IMR-90 (cell line): ENCODE measurements at regions not wholly inside any gene's neighbourhood (a gene's known extent, or its start where the extent isn't known, plus 50 kb on each side); places are given as distances from the start of the nearest gene placed in this dataset.

Source experiments
- ATAC-seq: fragments of 200-7000 bp; cut with Tn5 transposase; 2 replicates; pipeline ENCODE4 v1.9.1; 2020; ENCODE audit warnings: low read depth, mild to moderate bottlenecking, moderate library complexity
- BruUV-seq: library from RNA; stranded (reverse); fragments of 400-500 nt; replicated peaks from 2 replicates; lab custom pipeline; 2021; lab: Mats Ljungman, UMichigan
- CTCF ChIA-PET: fragments of 300-600 bp; formaldehyde crosslinking; extraction: SDS; loops from one replicate; lab custom pipeline; 2021; ENCODE audit warnings: antibody characterized with exemption; lab: Yijun Ruan, JAX
- POLR2A ChIA-PET: fragments of 300-600 bp; sonication (Branson Sonifier 250); formaldehyde crosslinking; loops from one replicate; lab custom pipeline; 2022; ENCODE audit warnings: antibody characterized with exemption; ENCODE audit not compliant: unreplicated experiment; lab: Charles Lee
- DNase-seq: peaks from one replicate; pipeline ENCODE4 v3.0.0; 2013
- H2AFZ ChIP-seq: replicated peaks from 2 replicates; pipeline ENCODE3; 2013; ENCODE audit warnings: low read length, mild to moderate bottlenecking; ENCODE audit not compliant: poor library complexity
- H2AK5ac ChIP-seq: 2 replicates; pipeline ENCODE4 v1.6.1; 2013; ENCODE audit warnings: low read depth, low read length, inconsistent platforms
- H2AK9ac ChIP-seq: replicated peaks from 2 replicates; pipeline ENCODE3; 2013; ENCODE audit warnings: mild to moderate bottlenecking, low read depth, low read length, moderate library complexity; ENCODE audit not compliant: poor library complexity
- H2BK120ac ChIP-seq: 2 replicates; pipeline ENCODE4 v1.6.1; 2013; ENCODE audit warnings: low read depth, low read length, inconsistent platforms
- H2BK15ac ChIP-seq: 3 replicates; pipeline ENCODE4 v1.6.1; 2013; ENCODE audit warnings: low read depth, low read length, inconsistent platforms
- H2BK20ac ChIP-seq: 2 replicates; pipeline ENCODE4 v1.6.1; 2013; ENCODE audit warnings: low read depth, mild to moderate bottlenecking, inconsistent platforms, low read length, moderate library complexity
- H2BK5ac ChIP-seq: 2 replicates; pipeline ENCODE4 v1.6.1; 2013; ENCODE audit warnings: mild to moderate bottlenecking, low read depth, low read length, inconsistent platforms; ENCODE audit not compliant: poor library complexity, severe bottlenecking
- H3K14ac ChIP-seq: replicated peaks from 2 replicates; pipeline ENCODE4 v1.6.1; 2013; ENCODE audit warnings: low read depth, low read length, inconsistent platforms
- H3K18ac ChIP-seq: 2 replicates; pipeline ENCODE4 v1.6.1; 2013; ENCODE audit warnings: low read depth, low read length, control low read depth
- H3K23ac ChIP-seq: 2 replicates; pipeline ENCODE4 v1.6.1; 2013; ENCODE audit warnings: low read depth, low read length, inconsistent platforms
- H3K27ac ChIP-seq: 2 replicates; pipeline ENCODE4 v1.5.1; 2013; ENCODE audit warnings: mild to moderate bottlenecking, control low read depth, low read length; ENCODE audit not compliant: insufficient read depth
- H3K27me3 ChIP-seq: 2 replicates; pipeline ENCODE4 v1.6.1; 2013; ENCODE audit warnings: low read length; ENCODE audit not compliant: control insufficient read depth, insufficient read depth
- H3K36me3 ChIP-seq: 2 replicates; pipeline ENCODE4 v1.6.1; 2013; ENCODE audit warnings: low read length, mixed read lengths; ENCODE audit not compliant: control insufficient read depth, insufficient read depth
- H3K4ac ChIP-seq: 2 replicates; pipeline ENCODE4 v1.6.1; 2013; ENCODE audit warnings: low read depth, low read length, inconsistent platforms
- H3K4me1 ChIP-seq: 2 replicates; pipeline ENCODE4 v1.6.1; 2013; ENCODE audit warnings: low read length, mixed read lengths; ENCODE audit not compliant: control insufficient read depth, insufficient read depth
- H3K4me2 ChIP-seq: 2 replicates; pipeline ENCODE4 v1.6.1; 2013; ENCODE audit warnings: low read depth, mild to moderate bottlenecking, control low read depth, low read length, moderate library complexity
- H3K4me3 ChIP-seq: 2 replicates; pipeline ENCODE4 v1.5.1; 2013; ENCODE audit warnings: low read depth, mild to moderate bottlenecking, control low read depth, low read length, moderate library complexity; ENCODE audit not compliant: insufficient read depth
- H3K56ac ChIP-seq: 2 replicates; pipeline ENCODE4 v1.6.1; 2013; ENCODE audit warnings: low read length, inconsistent platforms; ENCODE audit not compliant: insufficient read depth; ENCODE audit errors: extremely low read depth
- H3K79me1 ChIP-seq, 2 experiments: 2 replicates each; pipeline ENCODE4 v1.6.1; 2013; ENCODE audit warnings: low read length in 2 of 2, inconsistent platforms in 1 of 2, low read depth in 1 of 2
- H3K9ac ChIP-seq: 2 replicates; pipeline ENCODE4 v1.6.1; 2013; ENCODE audit warnings: low read depth, low read length, control low read depth
- H3K9me1 ChIP-seq: 2 replicates; pipeline ENCODE4 v1.6.1; 2013; ENCODE audit warnings: low read length, inconsistent platforms; ENCODE audit not compliant: insufficient read depth
- H3K9me3 ChIP-seq: 2 replicates; pipeline ENCODE4 v1.6.1; 2013; ENCODE audit warnings: low read length; ENCODE audit not compliant: control insufficient read depth, insufficient read depth
- H4K20me1 ChIP-seq: 2 replicates; pipeline ENCODE4 v1.6.1; 2013; ENCODE audit warnings: low read length, inconsistent platforms; ENCODE audit not compliant: insufficient read depth
- H4K5ac ChIP-seq: 2 replicates; pipeline ENCODE4 v1.6.1; 2013; ENCODE audit warnings: mild to moderate bottlenecking, low read depth, low read length, control low read depth
- H4K8ac ChIP-seq, 2 experiments: 2 replicates each; pipeline ENCODE4 v1.6.1; 2013; ENCODE audit warnings: low read depth in 2 of 2, low read length in 2 of 2, control low read depth in 1 of 2, inconsistent platforms in 1 of 2
- H4K91ac ChIP-seq: 2 replicates; pipeline ENCODE4 v1.6.1; 2013; ENCODE audit warnings: low read depth, low read length, inconsistent platforms; ENCODE audit not compliant: insufficient read depth
- BHLHE40 ChIP-seq: fragments of 150-350 bp; IDR thresholded peaks from 2 replicates; pipeline ENCODE4 v1.6.1; 2016; ENCODE audit warnings: mild to moderate bottlenecking, low read depth, low read length
- CEBPB ChIP-seq: IDR thresholded peaks from 2 replicates; pipeline ENCODE4 v1.6.1; 2012; ENCODE audit warnings: low read depth, low read length, improper control_type of control experiment
- CHD1 ChIP-seq: IDR thresholded peaks from 2 replicates; pipeline ENCODE4 v1.6.1; 2012; ENCODE audit warnings: low read depth, low read length, improper control_type of control experiment
- CTCF ChIP-seq: conservative IDR thresholded peaks from 2 replicates; pipeline ENCODE4 v1.5.1; 2012; ENCODE audit warnings: mild to moderate bottlenecking, low read depth, low read length, improper control_type of control experiment
- FOS ChIP-seq: fragments of 150-350 bp; IDR thresholded peaks from 2 replicates; pipeline ENCODE4 v1.6.1; 2016; ENCODE audit warnings: low read depth, low read length
- POLR2A ChIP-seq: IDR thresholded peaks from 2 replicates; pipeline ENCODE4 v1.6.1; 2012; ENCODE audit warnings: mild to moderate bottlenecking, low read depth, low read length
- RAD21 ChIP-seq: IDR thresholded peaks from 2 replicates; pipeline ENCODE4 v1.6.1; 2012; ENCODE audit warnings: low read length, improper control_type of control experiment
- RFX5 ChIP-seq: IDR thresholded peaks from 2 replicates; pipeline ENCODE4 v1.8.0; 2012; ENCODE audit warnings: low read depth, mild to moderate bottlenecking, low read length, moderate library complexity
- USF2 ChIP-seq: fragments of 150-350 bp; IDR thresholded peaks from 2 replicates; pipeline ENCODE4 v1.6.1; 2017; ENCODE audit warnings: mild to moderate bottlenecking, antibody characterized with exemption, low read length, low read depth
- WGBS, 2 experiments: methylation state at CpG; one replicate each; pipeline versions ENCODE4 v1.1.5 to v1.1.7; 2013; ENCODE audit warnings: missing lambda C conversion rate in 2 of 2; ENCODE audit not compliant: insufficient read length in 1 of 2; ENCODE audit errors: extremely low coverage in 2 of 2; 5-methylcytosine and 5-hydroxymethylcytosine counted together
- dilution Hi-C: fragments of 300-500 bp; cut with HindIII; formaldehyde crosslinking; loops from one replicate; pipeline ENCODE4 v1.14.3; 2018; ENCODE audit warnings: low sequenced_read_pairs; ENCODE audit not compliant: unreplicated experiment
- in situ Hi-C: fragments of 300-500 bp; cut with MboI; formaldehyde crosslinking; loops from 3 replicates; pipeline ENCODE4 v1.14.3; 2019; ENCODE audit warnings: low sequenced_read_pairs, inconsistent platforms, mixed read lengths
- intact Hi-C: fragments of 100-400 bp; cut with micrococcal nuclease; formaldehyde crosslinking; loops from 2 replicates; pipeline ENCODE4 v1.10.0; 2022

- Histone ChIP-seq H3K9me1 (no peaks in the 10 kb centered on the region), H3K23ac (no peak overlapping the region), H4K5ac (no peak overlapping the region), H2AK5ac (no peak overlapping the region), H3K9ac (no peak overlapping the region), H2BK5ac (no peak overlapping the region), H2BK120ac (no peak overlapping the region), H4K91ac (no peak overlapping the region), H3K18ac (no peak overlapping the region), H2AK9ac (no peak overlapping the region), H2BK15ac (no peak overlapping the region), H3K36me3 (no peaks in the 10 kb centered on the region), H3K4me1 (no peaks in the 10 kb centered on the region), H3K14ac (no peak overlapping the region), H2AFZ (no peak overlapping the region), H4K20me1 (no peaks in the 10 kb centered on the region), H3K79me1 (no peaks in the 10 kb centered on the region), H3K4me2 (no peak overlapping the region), H2BK20ac (no peak overlapping the region), H3K56ac (no peak overlapping the region), H3K4ac (no peak overlapping the region), H3K27me3 (no peaks in the 10 kb centered on the region), H3K27ac (no peak overlapping the region), H3K9me3 (peaks cover 2% of the 10 kb centered on the region), H4K8ac (no peak overlapping the region), H3K4me3 (no peak overlapping the region)
- no peak for ATAC-seq
- CTCF ChIA-PET = no interaction called here
- no TSS peak for BruUV-seq
- POLR2A ChIA-PET = no interaction called here
- in situ Hi-C loops (no loop called here), dilution Hi-C loops (no loop called here), intact Hi-C loops (no loop called here)
- no peak for DNase-seq
- WGBS, 2 experiments = no CpG with 5 or more reads among the region's 2 CpGs
- no peak for TF ChIP-seq RAD21
- TF ChIP-seq USF2 = no peak
- no peak for TF ChIP-seq CHD1
- no peak for TF ChIP-seq CEBPB
- TF ChIP-seq CTCF = no peak
- TF ChIP-seq BHLHE40 = no peak
- no peak for TF ChIP-seq POLR2A
- TF ChIP-seq RFX5 = no peak
- no peak for TF ChIP-seq FOS
Observed at GRCh38 chr3:25971736-25972135, 181.8 kb downstream of the OXSM start.
